Trophoblast cell (in vitro differentiated cells and primary cell): ENCODE measurements at regions not wholly inside any gene's neighbourhood (a gene's known extent, or its start where the extent isn't known, plus 50 kb on each side); places are given as distances from the start of the nearest gene placed in this dataset.

Experiments used
- DNase-seq, 2 donors: peaks; one replicate each; pipeline ENCODE4 v3.0.0-alpha.2; 2016
- H2AFZ ChIP-seq: 2 replicates; pipeline ENCODE4 v1.6.1; 2013; ENCODE audit warnings: low read length, moderate library complexity, mild to moderate bottlenecking; ENCODE audit not compliant: insufficient read depth, poor library complexity
- H2AK5ac ChIP-seq: 2 replicates; pipeline ENCODE4 v1.6.1; 2013; ENCODE audit warnings: mild to moderate bottlenecking, low read length
- H2BK120ac ChIP-seq: 2 replicates; pipeline ENCODE4 v1.6.1; 2013; ENCODE audit warnings: low read length, mild to moderate bottlenecking, moderate library complexity; ENCODE audit not compliant: insufficient read depth, poor library complexity
- H2BK12ac ChIP-seq: 2 replicates; pipeline ENCODE4 v1.6.1; 2013; ENCODE audit warnings: mild to moderate bottlenecking, low read length, moderate library complexity
- H2BK5ac ChIP-seq: 2 replicates; pipeline ENCODE4 v1.6.1; 2013; ENCODE audit warnings: low read length, low read depth, moderate library complexity, mild to moderate bottlenecking; ENCODE audit not compliant: poor library complexity
- H3K14ac ChIP-seq: 2 replicates; pipeline ENCODE4 v1.6.1; 2013; ENCODE audit warnings: mild to moderate bottlenecking, low read length
- H3K18ac ChIP-seq: 2 replicates; pipeline ENCODE4 v1.6.1; 2013; ENCODE audit warnings: mild to moderate bottlenecking, low read length
- H3K23ac ChIP-seq: 2 replicates; pipeline ENCODE4 v1.6.1; 2013; ENCODE audit warnings: low read length
- H3K27ac ChIP-seq: 2 replicates; pipeline ENCODE4 v1.5.1; 2013; ENCODE audit warnings: low read depth, mild to moderate bottlenecking, inconsistent platforms, low read length, moderate library complexity
- H3K27me3 ChIP-seq: 2 replicates; pipeline ENCODE4 v1.6.1; 2013; ENCODE audit warnings: inconsistent platforms, mild to moderate bottlenecking, low read length, moderate library complexity; ENCODE audit not compliant: insufficient read depth
- H3K36me3 ChIP-seq, 2 experiments: 1 replicate in 1 of 2; 2 replicates in 1 of 2; pipeline ENCODE4 v1.6.1; 2013; ENCODE audit warnings: low read length in 2 of 2, mild to moderate bottlenecking in 2 of 2, moderate library complexity in 1 of 2; ENCODE audit not compliant: insufficient read depth in 2 of 2, control insufficient read depth in 1 of 2
- H3K4ac ChIP-seq: 2 replicates; pipeline ENCODE4 v1.6.1; 2013; ENCODE audit warnings: low read depth, mild to moderate bottlenecking, low read length, moderate library complexity
- H3K4me1 ChIP-seq, 2 experiments: 1 replicate in 1 of 2; 2 replicates in 1 of 2; pipeline ENCODE4 v1.6.1; 2013; ENCODE audit warnings: low read length in 2 of 2, mild to moderate bottlenecking in 2 of 2, moderate library complexity in 1 of 2; ENCODE audit not compliant: insufficient read depth in 2 of 2, control insufficient read depth in 1 of 2
- H3K4me2 ChIP-seq: 2 replicates; pipeline ENCODE4 v1.6.1; 2013; ENCODE audit warnings: inconsistent platforms, mild to moderate bottlenecking, low read length, moderate library complexity
- H3K4me3 ChIP-seq: 2 replicates; pipeline ENCODE4 v1.5.1; 2013; ENCODE audit warnings: mild to moderate bottlenecking, low read depth, low read length, inconsistent platforms
- H3K79me1 ChIP-seq: one replicate; pipeline ENCODE4 v1.6.1; 2013; ENCODE audit warnings: low read length
- H3K79me2 ChIP-seq: 2 replicates; pipeline ENCODE4 v1.6.1; 2013; ENCODE audit warnings: low read length, mild to moderate bottlenecking; ENCODE audit not compliant: control insufficient read depth, insufficient read depth, poor library complexity
- H3K9ac ChIP-seq: 2 replicates; pipeline ENCODE4 v1.6.1; 2013; ENCODE audit warnings: mild to moderate bottlenecking, low read length
- H3K9me3 ChIP-seq: 2 replicates; pipeline ENCODE4 v1.6.1; 2013; ENCODE audit warnings: low read depth, mild to moderate bottlenecking, control low read depth, inconsistent platforms, low read length; ENCODE audit not compliant: insufficient read depth
- H4K12ac ChIP-seq: 2 replicates; pipeline ENCODE4 v1.6.1; 2013; ENCODE audit warnings: low read depth, mild to moderate bottlenecking, low read length, moderate library complexity
- H4K8ac ChIP-seq: 2 replicates; pipeline ENCODE4 v1.6.1; 2013; ENCODE audit warnings: low read depth, mild to moderate bottlenecking, low read length, moderate library complexity
- H4K91ac ChIP-seq: one replicate; pipeline ENCODE4 v1.6.1; 2013; ENCODE audit warnings: low read depth, mild to moderate bottlenecking, low read length, moderate library complexity
- WGBS: extraction: QIAGEN DNeasy Blood & Tissue Kit; methylation state at CpG from one replicate; pipeline ENCODE4 v1.1.7; 2013; ENCODE audit warnings: missing lambda C conversion rate; ENCODE audit not compliant: insufficient read length, insufficient coverage; ENCODE audit errors: extremely low coverage; 5-methylcytosine and 5-hydroxymethylcytosine counted together

- H2BK120ac ChIP-seq = no peak overlapping the region
- no peak overlapping the region for H3K4ac ChIP-seq
- no peak overlapping the region for H3K4me2 ChIP-seq
- no peak overlapping the region for H3K27ac ChIP-seq
- no peak overlapping the region for H4K12ac ChIP-seq
- no peak overlapping the region for H2AK5ac ChIP-seq
- H3K4me3 ChIP-seq = no peak overlapping the region
- peaks cover 9% of the 10 kb centered on the region for H3K79me1 ChIP-seq
- no peak overlapping the region for H3K18ac ChIP-seq
- H3K4me1 ChIP-seq = peaks cover 10 to 14% of the 10 kb centered on the region in 2 experiments
- H2BK5ac ChIP-seq = no peak overlapping the region
- H4K8ac ChIP-seq = no peak overlapping the region
- WGBS = no CpG with 5 or more reads among the region's 1 CpG
- H3K36me3 ChIP-seq = no peaks in the 10 kb centered on the region
- H4K91ac ChIP-seq = no peak overlapping the region
- no peak overlapping the region for H2AFZ ChIP-seq
- no peak overlapping the region for H3K9ac ChIP-seq
- H3K23ac ChIP-seq = no peak overlapping the region
- DNase-seq = no peak
- peak overlapping the region; percentile 26 for H2BK12ac ChIP-seq
- no peak overlapping the region for H3K14ac ChIP-seq
- peaks cover 4% of the 10 kb centered on the region for H3K9me3 ChIP-seq
- H3K27me3 ChIP-seq = no peaks in the 10 kb centered on the region
- H3K79me2 ChIP-seq = no peaks in the 10 kb centered on the region
Observed at GRCh38 chr10:78721231-78721630, 347.5 kb upstream of the ZMIZ1 start.

GRCh38 chr10:78724846-78725245 lies 343.9 kb upstream of the ZMIZ1 start:
- Histone ChIP-seq H3K79me2 (no peaks in the 10 kb centered on the region), H3K4me3 (no peak overlapping the region), H4K12ac (no peak overlapping the region), H3K4me2 (no peak overlapping the region), H3K9me3 (peaks cover 4% of the 10 kb centered on the region), H3K18ac (peak overlapping the region; percentile 81), H3K27ac (peak overlapping the region; percentile 77), H4K8ac (peak overlapping the region; percentile 13), H2BK12ac (peak overlapping the region; percentile 95), H3K27me3 (no peaks in the 10 kb centered on the region), H2AFZ (no peak overlapping the region), H3K4me1 (peaks cover 15 to 21% of the 10 kb centered on the region in 2 experiments), H3K36me3 (no peaks in the 10 kb centered on the region), H4K91ac (peak overlapping the region; percentile 58), H2AK5ac (peak overlapping the region; percentile 79), H3K14ac (peak overlapping the region; percentile 84), H3K79me1 (peaks cover 13% of the 10 kb centered on the region), H3K4ac (peak overlapping the region; percentile 19), H3K23ac (no peak overlapping the region), H2BK120ac (peak overlapping the region; percentile 75), H3K9ac (no peak overlapping the region), H2BK5ac (peak overlapping the region; percentile 58)
- no peak for DNase-seq
- no CpG with 5 or more reads among the region's 4 CpGs for WGBS

- H3K4me1 ChIP-seq = peaks cover 15 to 21% of the 10 kb centered on the region in 2 experiments
- no peak overlapping the region for H3K4ac ChIP-seq
- H2BK5ac ChIP-seq = no peak overlapping the region
- H4K8ac ChIP-seq = no peak overlapping the region
- no peak overlapping the region for H4K12ac ChIP-seq
- no peak overlapping the region for H3K4me3 ChIP-seq
- H3K23ac ChIP-seq = no peak overlapping the region
- H3K18ac ChIP-seq = no peak overlapping the region
- no peaks in the 10 kb centered on the region for H3K36me3 ChIP-seq
- H3K79me2 ChIP-seq = no peaks in the 10 kb centered on the region
- H3K79me1 ChIP-seq = peaks cover 13% of the 10 kb centered on the region
- no peak for DNase-seq
- H3K27me3 ChIP-seq = no peaks in the 10 kb centered on the region
- H2AFZ ChIP-seq = no peak overlapping the region
- no peak overlapping the region for H3K4me2 ChIP-seq
- no peak overlapping the region for H3K9ac ChIP-seq
- H2BK12ac ChIP-seq = no peak overlapping the region
- H3K27ac ChIP-seq = peak overlapping the region; percentile 77
- H2AK5ac ChIP-seq = no peak overlapping the region
- no CpG with 5 or more reads among the region's 3 CpGs for WGBS
- no peaks in the 10 kb centered on the region for H3K9me3 ChIP-seq
- no peak overlapping the region for H2BK120ac ChIP-seq
- H4K91ac ChIP-seq = no peak overlapping the region
- H3K14ac ChIP-seq = no peak overlapping the region
Observed at GRCh38 chr10:78726171-78726570, 342.6 kb upstream of the ZMIZ1 start.

- Histone ChIP-seq H2BK12ac (peak overlapping the region; percentile 1), H3K4me1 (peaks cover 15 to 21% of the 10 kb centered on the region in 2 experiments), H3K36me3 (no peaks in the 10 kb centered on the region), H4K91ac (peak overlapping the region; percentile 64), H2AFZ (no peak overlapping the region), H3K9ac (no peak overlapping the region), H3K23ac (no peak overlapping the region), H4K12ac (no peak overlapping the region), H3K9me3 (no peaks in the 10 kb centered on the region), H3K79me1 (peaks cover 13% of the 10 kb centered on the region), H3K27me3 (no peaks in the 10 kb centered on the region), H3K18ac (peak overlapping the region; percentile 5), H3K4me3 (no peak overlapping the region), H3K4ac (no peak overlapping the region), H4K8ac (peak overlapping the region; percentile 3), H3K14ac (no peak overlapping the region), H2BK5ac (peak overlapping the region; percentile 5), H2AK5ac (peak overlapping the region; percentile 0), H3K27ac (no peak overlapping the region), H2BK120ac (peak overlapping the region; percentile 5), H3K79me2 (no peaks in the 10 kb centered on the region), H3K4me2 (no peak overlapping the region)
- DNase-seq = no peak
- WGBS = no CpG with 5 or more reads among the region's 2 CpGs
Observed at GRCh38 chr10:78727251-78727650, 341.5 kb upstream of the ZMIZ1 start.
